HCT116 (cell line): ENCODE measurements at regions not wholly inside any gene's neighbourhood (a gene's known extent, or its start where the extent isn't known, plus 50 kb on each side); places are given as distances from the start of the nearest gene placed in this dataset.

ENCODE experiments used
- ATAC-seq: fragments of 200-7000 bp; cut with Tn5 transposase; 2 replicates; pipeline ENCODE4 v1.9.1; 2020; ENCODE audit warnings: mild to moderate bottlenecking, moderate library complexity
- BruUV-seq: library from RNA; stranded (reverse); fragments of 400-500 nt; replicated peaks from 2 replicates; lab custom pipeline; 2021; lab: Mats Ljungman, UMichigan
- CTCF ChIA-PET: fragments of 300-600 bp; sonication (Branson Sonifier 250); formaldehyde crosslinking; loops from one replicate; lab custom pipeline; 2021; ENCODE audit warnings: antibody characterized with exemption; lab: Charles Lee
- POLR2A ChIA-PET: fragments of 300-600, 350-600 bp; sonication (Branson Sonifier 250); formaldehyde crosslinking; loops from one replicate; lab custom pipeline; 2021; ENCODE audit warnings: antibody characterized with exemption; lab: Charles Lee
- RAD21 ChIA-PET, 2 experiments: fragments of 300-600 bp; sonication (Branson Sonifier 250); formaldehyde crosslinking; loops; one replicate each; lab custom pipeline; 2023; ENCODE audit warnings: low total read pairs in 2 of 2; ENCODE audit not compliant: uncharacterized antibody in 2 of 2, unreplicated experiment in 2 of 2, low non-redundant PET in 1 of 2; lab: Charles Lee
- DNase-seq: peaks from one replicate; pipeline ENCODE4 v3.0.0-alpha.2; 2010; ENCODE audit warnings: low read depth, low spot score
- H2AFZ ChIP-seq: fragments of 200-600 bp; shearing (Covaris generic), sonication (generic); 2 replicates; pipeline ENCODE4 v1.6.1; 2017; ENCODE audit warnings: low read depth, mixed run types, mixed read lengths, antibody characterized with exemption, low read length; ENCODE audit not compliant: poor library complexity, severe bottlenecking
- H3K27ac ChIP-seq: 2 replicates; pipeline ENCODE4 v1.5.1; 2012; ENCODE audit warnings: low read depth, low read length
- H3K27me3 ChIP-seq: fragments of 200-600 bp; sonication (generic); 2 replicates; pipeline ENCODE4 v1.6.1; 2016; ENCODE audit warnings: mixed run types, low read length, mixed read lengths; ENCODE audit not compliant: insufficient read depth
- H3K36me3 ChIP-seq, 2 experiments: fragments of 200-500 bp in 1 of 2; fragments of 200-600 bp in 1 of 2; sonication (Bioruptor generic) in 1 of 2; sonication (generic) in 1 of 2; 2 replicates each; pipeline versions ENCODE4 v1.5.1 to v1.6.1; 2014 to 2016; ENCODE audit warnings: low read length in 2 of 2, inconsistent platforms in 1 of 2, mixed read lengths in 1 of 2, mixed run types in 1 of 2; ENCODE audit not compliant: insufficient read depth in 2 of 2, control insufficient read depth in 1 of 2
- H3K4me1 ChIP-seq, 2 experiments: fragments of 200-600 bp in 1 of 2; sonication (generic) in 1 of 2; 2 replicates each; pipeline versions ENCODE4 v1.5.1 to v1.6.1; 2012 to 2017; ENCODE audit warnings: low read length in 2 of 2, inconsistent platforms in 1 of 2, mild to moderate bottlenecking in 1 of 2, mixed read lengths in 1 of 2, mixed run types in 1 of 2, moderate library complexity in 1 of 2; ENCODE audit not compliant: insufficient read depth in 2 of 2, control insufficient read depth in 1 of 2
- H3K4me2 ChIP-seq: fragments of 200-600 bp; sonication (generic); 2 replicates; pipeline ENCODE4 v1.6.1; 2017; ENCODE audit warnings: mixed run types, low read length, mixed read lengths
- H3K4me3 ChIP-seq, 2 experiments: fragments of 200-600 bp in 1 of 2; sonication (generic) in 1 of 2; replicated peaks in 1 of 2; 2 replicates each; pipeline ENCODE4 v1.5.1; 2011 to 2016; ENCODE audit warnings: low read length in 2 of 2, control low read depth in 1 of 2, low read depth in 1 of 2, mild to moderate bottlenecking in 1 of 2, mixed read lengths in 1 of 2, mixed run types in 1 of 2
- H3K79me2 ChIP-seq: fragments of 200-600 bp; sonication (generic); 2 replicates; pipeline ENCODE4 v1.6.1; 2017; ENCODE audit warnings: mild to moderate bottlenecking, mixed run types, low read length, moderate library complexity, mixed read lengths; ENCODE audit not compliant: insufficient read depth
- H3K9ac ChIP-seq: fragments of 200-600 bp; sonication (generic); 2 replicates; pipeline ENCODE4 v1.6.1; 2016; ENCODE audit warnings: low read length, mixed read lengths
- H3K9me2 ChIP-seq: fragments of 200-600 bp; sonication (generic), shearing (Covaris generic); 2 replicates; pipeline ENCODE4 v1.6.1; 2017; ENCODE audit warnings: mixed run types, mild to moderate bottlenecking, moderate library complexity; ENCODE audit not compliant: insufficient read depth
- H3K9me3 ChIP-seq, 2 experiments: fragments of 200-500 bp in 1 of 2; fragments of 200-600 bp in 1 of 2; sonication (Bioruptor generic) in 1 of 2; sonication (generic) in 1 of 2; 2 replicates each; pipeline ENCODE4 v1.6.1; 2014 to 2017; ENCODE audit warnings: low read length in 2 of 2, mixed read lengths in 2 of 2, inconsistent platforms in 1 of 2, low read depth in 1 of 2, mild to moderate bottlenecking in 1 of 2, mixed run types in 1 of 2, moderate library complexity in 1 of 2; ENCODE audit not compliant: control insufficient read depth in 1 of 2, insufficient read depth in 1 of 2
- H4K20me1 ChIP-seq: fragments of 200-600 bp; sonication (generic), shearing (Covaris generic); 2 replicates; pipeline ENCODE4 v1.6.1; 2017; ENCODE audit warnings: mixed run types, mild to moderate bottlenecking, moderate library complexity; ENCODE audit not compliant: insufficient read depth
- CBX3 ChIP-seq: IDR thresholded peaks from 2 replicates; pipeline ENCODE4 v1.6.1; 2012; ENCODE audit warnings: low read depth
- CEBPB ChIP-seq: IDR thresholded peaks from 2 replicates; pipeline ENCODE4 v1.6.1; 2012; ENCODE audit warnings: low read depth
- EZH2 ChIP-seq: fragments of 200-600 bp; sonication (generic); IDR thresholded peaks from 2 replicates; pipeline ENCODE4 v1.6.1; 2017; ENCODE audit warnings: antibody characterized with exemption, mixed run types
- FOSL1 ChIP-seq: IDR thresholded peaks from 2 replicates; pipeline ENCODE4 v1.6.1; 2012; ENCODE audit warnings: low read depth
- JUND ChIP-seq: IDR thresholded peaks from 2 replicates; pipeline ENCODE4 v1.6.1; 2012
- REST ChIP-seq: IDR thresholded peaks from 2 replicates; pipeline ENCODE4 v1.6.1; 2012; ENCODE audit warnings: low read depth
- SIN3A ChIP-seq: IDR thresholded peaks from 2 replicates; pipeline ENCODE4 v1.6.1; 2012; ENCODE audit warnings: low read depth
- SP1 ChIP-seq: IDR thresholded peaks from 2 replicates; pipeline ENCODE4 v1.6.1; 2012; ENCODE audit warnings: low read depth
- YY1 ChIP-seq: IDR thresholded peaks from 2 replicates; pipeline ENCODE4 v1.6.1; 2011; ENCODE audit warnings: low read length, low read depth, moderate library complexity, mild to moderate bottlenecking; ENCODE audit not compliant: insufficient replicate concordance; ENCODE audit errors: extremely low read depth
- intact Hi-C: fragments of 100-400 bp; cut with micrococcal nuclease; formaldehyde crosslinking; loops from 2 replicates; pipeline ENCODE4 v1.10.0; 2022

- H3K36me3 ChIP-seq = no peaks in the 10 kb centered on the region
- ChIA-PET RAD21 (no interaction called here), CTCF (no interaction called here), POLR2A (no interaction called here)
- H3K9me3 ChIP-seq = no peaks in the 10 kb centered on the region
- intact Hi-C loops = no loop called here
- no peak for DNase-seq
- H3K4me3 ChIP-seq = no peak overlapping the region
- BruUV-seq = no TSS peak
- no peaks in the 10 kb centered on the region for H3K79me2 ChIP-seq
- H2AFZ ChIP-seq = no peak overlapping the region
- no peaks in the 10 kb centered on the region for H4K20me1 ChIP-seq
- H3K4me1 ChIP-seq = no peaks in the 10 kb centered on the region
- ATAC-seq = no peak
- no peak overlapping the region for H3K27ac ChIP-seq
- no peaks in the 10 kb centered on the region for H3K27me3 ChIP-seq
- H3K4me2 ChIP-seq = no peak overlapping the region
- H3K9ac ChIP-seq = no peak overlapping the region
- H3K9me2 ChIP-seq = no peaks in the 10 kb centered on the region
- TF ChIP-seq CEBPB (no peak), YY1 (no peak), FOSL1 (no peak), SP1 (no peak), SIN3A (no peak), JUND (no peak), CBX3 (no peak), EZH2 (no peak), REST (no peak)
Measured at GRCh38 chr3:177490626-177491025, 293.3 kb upstream of the TBL1XR1 start.
